HG03039 (cell line): ENCODE measurements at regions not wholly inside any gene's neighbourhood (a gene's known extent, or its start where the extent isn't known, plus 50 kb on each side); places are given as distances from the start of the nearest gene placed in this dataset.
"Not testable (repeated sequence)": the region's sequence is repeated elsewhere in the genome, so short reads cannot be mapped to it uniquely, and the experiment has no call there.

Experiments used
- ATAC-seq: cut with Tn5 transposase; IDR thresholded peaks from one replicate; pipeline ENCODE4 v1.9.1; 2021; ENCODE audit warnings: mild to moderate bottlenecking, moderate library complexity; ENCODE audit not compliant: unreplicated experiment

- not testable (repeated sequence) for ATAC-seq
Observed at GRCh38 chr1:843946-844345, 79.8 kb upstream of the SAMD11 start.

- no peak for ATAC-seq
Observed at GRCh38 chr1:844472-845026, 79.2 kb upstream of the SAMD11 start.

- ATAC-seq = not testable (repeated sequence)
Observed at GRCh38 chr1:845641-846040, 78.1 kb upstream of the SAMD11 start.

- not testable (repeated sequence) for ATAC-seq
Observed at GRCh38 chr1:849873-850272, 73.8 kb upstream of the SAMD11 start.

GRCh38 chr1:850318-850717, 73.4 kb upstream of the SAMD11 start:
- not testable (repeated sequence) for ATAC-seq

- ATAC-seq = not testable (repeated sequence)
Observed at GRCh38 chr1:851398-851797, 72.3 kb upstream of the SAMD11 start.

GRCh38 chr1:851841-852240, 71.9 kb upstream of the SAMD11 start:
- ATAC-seq = not testable (repeated sequence)

GRCh38 chr1:855202-855981, 68.3 kb upstream of the SAMD11 start:
- ATAC-seq = not testable (repeated sequence)

- ATAC-seq = not testable (repeated sequence)
Observed at GRCh38 chr1:856541-857057, 67.1 kb upstream of the SAMD11 start.

GRCh38 chr1:857926-858648, 65.6 kb upstream of the SAMD11 start:
- not testable (repeated sequence) for ATAC-seq

GRCh38 chr1:858649-859041, 65.1 kb upstream of the SAMD11 start:
- ATAC-seq = not testable (repeated sequence)

GRCh38 chr1:860941-861340, 62.8 kb upstream of the SAMD11 start:
- not testable (repeated sequence) for ATAC-seq

- ATAC-seq = no peak
Observed at GRCh38 chr1:861714-862113, 62.0 kb upstream of the SAMD11 start.

GRCh38 chr1:862601-863000, 61.1 kb upstream of the SAMD11 start:
- not testable (repeated sequence) for ATAC-seq

GRCh38 chr1:865633-866032, 58.1 kb upstream of the SAMD11 start:
- ATAC-seq = not testable (repeated sequence)

GRCh38 chr1:866095-866494, 57.6 kb upstream of the SAMD11 start:
- ATAC-seq = no peak

GRCh38 chr1:866631-867299, 57.0 kb upstream of the SAMD11 start:
- not testable (repeated sequence) for ATAC-seq

GRCh38 chr1:867550-867949, 56.2 kb upstream of the SAMD11 start:
- not testable (repeated sequence) for ATAC-seq

GRCh38 chr1:869499-870244, 54.1 kb upstream of the SAMD11 start:
- no peak for ATAC-seq
